ENCODE measurements at regions not wholly inside any gene's neighbourhood (a gene's known extent, or its start where the extent isn't known, plus 50 kb on each side); places are given as distances from the start of the nearest gene placed in this dataset.
A peak's percentile ranks its signal among the peaks of the same experiment; 100 is the strongest.

DNA sequence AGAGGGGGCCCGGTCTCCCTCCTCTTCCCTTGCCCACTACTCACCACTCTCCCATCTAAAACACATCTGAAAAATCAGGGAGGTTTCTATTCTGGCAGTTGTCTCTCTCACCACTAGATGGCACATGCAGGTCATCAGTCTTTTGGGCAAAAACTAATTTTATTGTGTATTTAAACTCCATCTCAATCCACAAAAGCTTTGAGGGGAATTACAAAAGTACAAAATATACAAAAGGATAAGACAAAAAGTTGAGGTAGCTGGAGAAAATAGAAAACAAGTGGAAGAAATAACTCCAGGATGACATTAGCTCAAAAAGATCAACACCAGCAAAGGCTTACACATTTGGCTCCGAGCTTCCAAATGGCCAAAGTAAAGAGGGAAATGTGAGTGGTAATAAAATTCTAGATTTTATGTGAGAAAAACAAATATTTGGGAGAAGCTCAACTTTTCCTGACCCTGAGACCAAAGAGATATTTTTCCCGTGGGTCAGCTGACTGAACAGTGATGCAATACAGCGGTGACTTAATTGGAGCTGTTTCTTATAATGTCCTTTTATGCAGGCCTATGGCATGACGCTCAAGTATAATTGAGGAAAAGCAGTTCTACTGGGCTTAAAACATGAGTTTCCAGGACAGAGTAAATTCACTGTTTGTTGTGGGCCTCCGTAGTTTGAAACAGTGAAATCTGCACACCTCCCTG is 79.8 kb upstream of the CHD6 start (continued):
- TF ChIP-seq ZSCAN30 (CRISPR knock-in tag; IDR thresholded peaks at IDR 0.05) (no peak), ZNF501 (CRISPR knock-in tag; IDR thresholded peaks at IDR 0.05) (no peak), TOPORS (CRISPR knock-in tag; IDR thresholded peaks at IDR 0.05) (no peak), ZFP36 (IDR thresholded peaks at IDR 0.05; ENCODE audit: borderline replicate concordance, low read depth, low read length, partially characterized antibody) (no peak), EZH2 (conservative IDR thresholded peaks at IDR 0.05; ENCODE audit: low read depth, low read length) (no peak), TBX2 (CRISPR knock-in tag; IDR thresholded peaks at IDR 0.05; ENCODE audit: borderline replicate concordance) (no peak), ARNT2 (CRISPR knock-in tag; IDR thresholded peaks at IDR 0.05; ENCODE audit: low read depth) (no peak), SMC3 (IDR thresholded peaks at IDR 0.05; ENCODE audit: low read length) (peak; percentile 60; the same call in 1 of the 2 replicates), HES4 (CRISPR knock-in tag; IDR thresholded peaks at IDR 0.05; ENCODE audit: borderline replicate concordance) (no peak), ZNF761 (CRISPR knock-in tag; conservative IDR thresholded peaks at IDR 0.05) (no peak), CREB1 (IDR thresholded peaks at IDR 0.05) (no peak), CREB1 (CRISPR knock-in tag; IDR thresholded peaks at IDR 0.05) (peak; percentile 42; the same call in 1 of the 2 replicates), PHF8 (CRISPR knock-in tag; IDR thresholded peaks at IDR 0.05) (no peak), ZSCAN21 (CRISPR knock-in tag; IDR thresholded peaks at IDR 0.05; ENCODE audit: borderline replicate concordance) (no peak), FOXM1 (CRISPR knock-in tag; IDR thresholded peaks at IDR 0.05) (no peak), RFX3 (CRISPR knock-in tag; IDR thresholded peaks at IDR 0.05) (0 out of 2 replicates have a peak, but pooled peaks have one; percentile 5), SP140L (CRISPR knock-in tag; IDR thresholded peaks at IDR 0.05; ENCODE audit: borderline replicate concordance) (no peak), XRCC5 (optimal IDR thresholded peaks at IDR 0.05; ENCODE audit: low read length) (peak; percentile 36), ZNF598 (CRISPR knock-in tag; IDR thresholded peaks at IDR 0.05; ENCODE audit: borderline replicate concordance) (no peak), HNRNPLL (IDR thresholded peaks at IDR 0.05; ENCODE audit: low read depth, low read length, poor library complexity, severe bottlenecking) (no peak)
- TF ChIP-seq, protein P1, sequence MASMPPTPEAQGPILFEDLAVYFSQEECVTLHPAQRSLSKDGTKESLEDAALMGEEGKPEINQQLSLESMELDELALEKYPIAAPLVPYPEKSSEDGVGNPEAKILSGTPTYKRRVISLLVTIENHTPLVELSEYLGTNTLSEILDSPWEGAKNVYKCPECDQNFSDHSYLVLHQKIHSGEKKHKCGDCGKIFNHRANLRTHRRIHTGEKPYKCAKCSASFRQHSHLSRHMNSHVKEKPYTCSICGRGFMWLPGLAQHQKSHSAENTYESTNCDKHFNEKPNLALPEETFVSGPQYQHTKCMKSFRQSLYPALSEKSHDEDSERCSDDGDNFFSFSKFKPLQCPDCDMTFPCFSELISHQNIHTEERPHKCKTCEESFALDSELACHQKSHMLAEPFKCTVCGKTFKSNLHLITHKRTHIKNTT (CRISPR knock-in tag; IDR thresholded peaks at IDR 0.05) = no peak
- TF ChIP-seq, protein P2, sequence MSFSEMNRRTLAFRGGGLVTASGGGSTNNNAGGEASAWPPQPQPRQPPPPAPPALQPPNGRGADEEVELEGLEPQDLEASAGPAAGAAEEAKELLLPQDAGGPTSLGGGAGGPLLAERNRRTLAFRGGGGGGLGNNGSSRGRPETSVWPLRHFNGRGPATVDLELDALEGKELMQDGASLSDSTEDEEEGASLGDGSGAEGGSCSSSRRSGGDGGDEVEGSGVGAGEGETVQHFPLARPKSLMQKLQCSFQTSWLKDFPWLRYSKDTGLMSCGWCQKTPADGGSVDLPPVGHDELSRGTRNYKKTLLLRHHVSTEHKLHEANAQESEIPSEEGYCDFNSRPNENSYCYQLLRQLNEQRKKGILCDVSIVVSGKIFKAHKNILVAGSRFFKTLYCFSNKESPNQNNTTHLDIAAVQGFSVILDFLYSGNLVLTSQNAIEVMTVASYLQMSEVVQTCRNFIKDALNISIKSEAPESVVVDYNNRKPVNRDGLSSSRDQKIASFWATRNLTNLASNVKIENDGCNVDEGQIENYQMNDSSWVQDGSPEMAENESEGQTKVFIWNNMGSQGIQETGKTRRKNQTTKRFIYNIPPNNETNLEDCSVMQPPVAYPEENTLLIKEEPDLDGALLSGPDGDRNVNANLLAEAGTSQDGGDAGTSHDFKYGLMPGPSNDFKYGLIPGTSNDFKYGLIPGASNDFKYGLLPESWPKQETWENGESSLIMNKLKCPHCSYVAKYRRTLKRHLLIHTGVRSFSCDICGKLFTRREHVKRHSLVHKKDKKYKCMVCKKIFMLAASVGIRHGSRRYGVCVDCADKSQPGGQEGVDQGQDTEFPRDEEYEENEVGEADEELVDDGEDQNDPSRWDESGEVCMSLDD (CRISPR knock-in tag; IDR thresholded peaks at IDR 0.05; ENCODE audit: borderline replicate concordance) = no peak
- TF ChIP-seq, protein P3, sequence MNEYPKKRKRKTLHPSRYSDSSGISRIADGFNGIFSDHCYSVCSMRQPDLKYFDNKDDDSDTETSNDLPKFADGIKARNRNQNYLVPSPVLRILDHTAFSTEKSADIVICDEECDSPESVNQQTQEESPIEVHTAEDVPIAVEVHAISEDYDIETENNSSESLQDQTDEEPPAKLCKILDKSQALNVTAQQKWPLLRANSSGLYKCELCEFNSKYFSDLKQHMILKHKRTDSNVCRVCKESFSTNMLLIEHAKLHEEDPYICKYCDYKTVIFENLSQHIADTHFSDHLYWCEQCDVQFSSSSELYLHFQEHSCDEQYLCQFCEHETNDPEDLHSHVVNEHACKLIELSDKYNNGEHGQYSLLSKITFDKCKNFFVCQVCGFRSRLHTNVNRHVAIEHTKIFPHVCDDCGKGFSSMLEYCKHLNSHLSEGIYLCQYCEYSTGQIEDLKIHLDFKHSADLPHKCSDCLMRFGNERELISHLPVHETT (CRISPR knock-in tag; conservative IDR thresholded peaks at IDR 0.05) = no peak
- TF ChIP-seq, protein P4, sequence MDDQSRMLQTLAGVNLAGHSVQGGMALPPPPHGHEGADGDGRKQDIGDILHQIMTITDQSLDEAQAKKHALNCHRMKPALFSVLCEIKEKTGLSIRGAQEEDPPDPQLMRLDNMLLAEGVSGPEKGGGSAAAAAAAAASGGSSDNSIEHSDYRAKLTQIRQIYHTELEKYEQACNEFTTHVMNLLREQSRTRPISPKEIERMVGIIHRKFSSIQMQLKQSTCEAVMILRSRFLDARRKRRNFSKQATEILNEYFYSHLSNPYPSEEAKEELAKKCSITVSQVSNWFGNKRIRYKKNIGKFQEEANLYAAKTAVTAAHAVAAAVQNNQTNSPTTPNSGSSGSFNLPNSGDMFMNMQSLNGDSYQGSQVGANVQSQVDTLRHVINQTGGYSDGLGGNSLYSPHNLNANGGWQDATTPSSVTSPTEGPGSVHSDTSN (CRISPR knock-in tag; IDR thresholded peaks at IDR 0.05; ENCODE audit: borderline replicate concordance) = no peak
